ENCODE measurements at regions not wholly inside any gene's neighbourhood (a gene's known extent, or its start where the extent isn't known, plus 50 kb on each side); places are given as distances from the start of the nearest gene placed in this dataset.

DNA sequence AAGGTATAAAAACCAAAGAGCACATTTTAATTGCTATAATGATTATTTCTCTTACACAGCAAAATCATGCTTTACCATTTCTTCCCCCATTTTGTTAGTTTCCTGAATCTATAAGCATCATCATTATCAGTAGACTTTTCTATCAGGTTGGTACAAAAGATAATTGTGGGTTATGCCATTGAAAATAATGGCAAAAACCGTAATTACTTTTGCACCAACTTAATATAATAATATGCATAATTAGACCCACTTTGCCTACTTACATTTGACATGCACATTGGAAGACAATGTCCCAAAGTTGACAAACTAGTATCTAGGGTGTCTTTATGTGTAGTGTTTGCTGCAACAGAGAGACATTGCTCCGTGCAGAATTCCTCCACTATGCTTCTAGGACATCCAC, 594.2 kb downstream of the LMO4 start:
- Histone ChIP-seq H3K36me3 (ENCODE audit: insufficient read depth, low read length, poor library complexity, severe bottlenecking) (no peaks in the 10 kb centered on the region), H3K4me1 (ENCODE audit: insufficient read depth, low read length, poor library complexity, severe bottlenecking) (peaks cover 11% of the 10 kb centered on the region), H3K27me3 (replicated peaks; ENCODE audit: insufficient read depth, low read depth, low read length, poor library complexity) (no peaks in the 10 kb centered on the region), H3K9me3 (ENCODE audit: low read depth, low read length, poor library complexity, severe bottlenecking) (no peaks in the 10 kb centered on the region), H3K27ac (ENCODE audit: low read depth, low read length, poor library complexity, severe bottlenecking) (no peak overlapping the region), H3K4me3 (ENCODE audit: low read depth, low read length, poor library complexity, severe bottlenecking) (no peak overlapping the region)
- TF ChIP-seq, protein P1, sequence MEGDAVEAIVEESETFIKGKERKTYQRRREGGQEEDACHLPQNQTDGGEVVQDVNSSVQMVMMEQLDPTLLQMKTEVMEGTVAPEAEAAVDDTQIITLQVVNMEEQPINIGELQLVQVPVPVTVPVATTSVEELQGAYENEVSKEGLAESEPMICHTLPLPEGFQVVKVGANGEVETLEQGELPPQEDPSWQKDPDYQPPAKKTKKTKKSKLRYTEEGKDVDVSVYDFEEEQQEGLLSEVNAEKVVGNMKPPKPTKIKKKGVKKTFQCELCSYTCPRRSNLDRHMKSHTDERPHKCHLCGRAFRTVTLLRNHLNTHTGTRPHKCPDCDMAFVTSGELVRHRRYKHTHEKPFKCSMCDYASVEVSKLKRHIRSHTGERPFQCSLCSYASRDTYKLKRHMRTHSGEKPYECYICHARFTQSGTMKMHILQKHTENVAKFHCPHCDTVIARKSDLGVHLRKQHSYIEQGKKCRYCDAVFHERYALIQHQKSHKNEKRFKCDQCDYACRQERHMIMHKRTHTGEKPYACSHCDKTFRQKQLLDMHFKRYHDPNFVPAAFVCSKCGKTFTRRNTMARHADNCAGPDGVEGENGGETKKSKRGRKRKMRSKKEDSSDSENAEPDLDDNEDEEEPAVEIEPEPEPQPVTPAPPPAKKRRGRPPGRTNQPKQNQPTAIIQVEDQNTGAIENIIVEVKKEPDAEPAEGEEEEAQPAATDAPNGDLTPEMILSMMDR (conservative IDR thresholded peaks at IDR 0.05; ENCODE audit: low read depth, low read length) = no peak
- no peak for TF ChIP-seq EZH2 (IDR thresholded peaks at IDR 0.05; ENCODE audit: borderline replicate concordance, low read depth, low read length, poor library complexity, severe bottlenecking)
- BruUV-seq (replicated peaks) = no TSS peak
- intact Hi-C loops (cut with micrococcal nuclease; ENCODE audit: unreplicated experiment) = no loop called here
- ChIA-PET CTCF (no interaction called here), POLR2A (ENCODE audit: low non-redundant PET) (no interaction called here)
- DNase-seq (ENCODE audit: low spot score) = no peak

DNA sequence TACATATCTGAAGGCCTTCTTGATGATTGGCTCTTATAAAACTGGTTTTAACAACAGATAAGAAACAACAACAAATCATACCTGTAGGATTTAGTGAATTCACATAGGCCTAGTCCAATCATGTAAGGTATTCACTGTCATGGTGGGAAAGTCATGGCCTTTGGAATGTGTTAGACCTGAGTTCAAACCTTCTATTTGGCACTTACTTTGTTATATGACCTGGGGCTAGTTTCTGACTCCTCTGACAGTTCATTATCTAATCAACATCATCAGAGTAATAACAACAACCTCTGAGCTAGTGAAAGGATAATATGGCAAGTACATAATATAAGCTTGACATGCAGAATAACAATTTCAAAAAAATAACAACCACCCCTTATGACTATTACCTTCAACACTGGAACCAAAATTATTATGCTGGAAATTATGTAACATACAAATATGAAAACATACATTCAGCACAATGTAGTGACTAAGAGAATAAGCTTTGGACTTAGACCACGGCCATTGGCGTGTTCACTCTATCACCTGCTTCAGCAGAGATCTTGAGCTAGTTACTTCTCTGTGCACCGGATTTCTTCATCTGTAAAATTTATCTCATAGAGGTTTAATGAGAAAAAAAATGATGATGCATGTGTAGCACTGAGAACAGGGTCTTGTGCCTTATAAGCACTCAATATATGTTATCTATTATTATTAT, 597.6 kb downstream of the LMO4 start:
- H3K4me1 ChIP-seq (ENCODE audit: insufficient read depth, low read length, poor library complexity, severe bottlenecking) = peaks cover 23% of the 10 kb centered on the region
- H3K4me3 ChIP-seq (ENCODE audit: low read depth, low read length, poor library complexity, severe bottlenecking) = no peak overlapping the region
- no TSS peak for BruUV-seq (replicated peaks)
- intact Hi-C loops (cut with micrococcal nuclease; ENCODE audit: unreplicated experiment) = no loop called here
- TF ChIP-seq, protein P1 (conservative IDR thresholded peaks at IDR 0.05; ENCODE audit: low read depth, low read length) = no peak
- no peak for TF ChIP-seq EZH2 (IDR thresholded peaks at IDR 0.05; ENCODE audit: borderline replicate concordance, low read depth, low read length, poor library complexity, severe bottlenecking)
- DNase-seq (ENCODE audit: low spot score) = no peak
- POLR2A ChIA-PET (ENCODE audit: low non-redundant PET) = no interaction called here
- H3K9me3 ChIP-seq (ENCODE audit: low read depth, low read length, poor library complexity, severe bottlenecking) = peaks cover 7% of the 10 kb centered on the region
- H3K27me3 ChIP-seq (replicated peaks; ENCODE audit: insufficient read depth, low read depth, low read length, poor library complexity) = no peaks in the 10 kb centered on the region
- CTCF ChIA-PET = no interaction called here
- no peaks in the 10 kb centered on the region for H3K36me3 ChIP-seq (ENCODE audit: insufficient read depth, low read length, poor library complexity, severe bottlenecking)
- no peak overlapping the region for H3K27ac ChIP-seq (ENCODE audit: low read depth, low read length, poor library complexity, severe bottlenecking)

DNA sequence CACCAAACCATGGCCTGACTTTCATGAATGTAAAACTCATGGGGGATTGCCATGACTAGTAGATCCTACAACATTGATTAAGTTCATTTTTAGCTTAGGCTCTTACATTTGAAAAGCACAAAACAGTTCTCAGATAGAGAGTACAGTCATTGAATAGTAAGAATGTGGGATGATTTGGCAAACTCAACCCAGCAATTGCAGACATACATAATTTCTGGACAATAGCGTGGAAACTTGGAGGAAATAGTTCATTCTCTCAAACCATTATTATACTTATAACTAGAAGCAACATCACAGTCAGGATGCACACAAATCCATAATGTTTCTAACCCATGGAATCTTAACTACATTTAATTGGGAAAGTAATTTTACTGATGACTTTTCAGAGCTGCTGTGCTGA, 598.2 kb downstream of the LMO4 start:
- no peak overlapping the region for H3K27ac ChIP-seq (ENCODE audit: low read depth, low read length, poor library complexity, severe bottlenecking)
- no TSS peak for BruUV-seq (replicated peaks)
- CTCF ChIA-PET = no interaction called here
- H3K4me3 ChIP-seq (ENCODE audit: low read depth, low read length, poor library complexity, severe bottlenecking) = no peak overlapping the region
- H3K36me3 ChIP-seq (ENCODE audit: insufficient read depth, low read length, poor library complexity, severe bottlenecking) = no peaks in the 10 kb centered on the region
- H3K9me3 ChIP-seq (ENCODE audit: low read depth, low read length, poor library complexity, severe bottlenecking) = peaks cover 7% of the 10 kb centered on the region
- DNase-seq (ENCODE audit: low spot score) = no peak
- H3K27me3 ChIP-seq (replicated peaks; ENCODE audit: insufficient read depth, low read depth, low read length, poor library complexity) = no peaks in the 10 kb centered on the region
- TF ChIP-seq EZH2 (IDR thresholded peaks at IDR 0.05; ENCODE audit: borderline replicate concordance, low read depth, low read length, poor library complexity, severe bottlenecking) = no peak
- TF ChIP-seq, protein P1 (conservative IDR thresholded peaks at IDR 0.05; ENCODE audit: low read depth, low read length) = no peak
- intact Hi-C loops (cut with micrococcal nuclease; ENCODE audit: unreplicated experiment) = no loop called here
- peaks cover 23% of the 10 kb centered on the region for H3K4me1 ChIP-seq (ENCODE audit: insufficient read depth, low read length, poor library complexity, severe bottlenecking)
- POLR2A ChIA-PET (ENCODE audit: low non-redundant PET) = no interaction called here

All from A673 (cell line).